NB4 (cell line): ENCODE measurements at regions not wholly inside any gene's neighbourhood (a gene's known extent, or its start where the extent isn't known, plus 50 kb on each side); places are given as distances from the start of the nearest gene placed in this dataset.

Experiments used
- DNase-seq: peaks from one replicate; pipeline ENCODE4 v3.0.0; 2010; ENCODE audit warnings: low read depth
- H3K4me3 ChIP-seq: one replicate; pipeline ENCODE4 v1.5.1; 2011; ENCODE audit warnings: mild to moderate bottlenecking, low read depth, low read length, moderate library complexity
- MYC ChIP-seq: IDR thresholded peaks from 2 replicates; pipeline ENCODE4 v1.6.1; 2011; ENCODE audit warnings: low read depth, low read length
- POLR2A ChIP-seq: IDR thresholded peaks from 2 replicates; pipeline ENCODE4 v1.6.1; 2011; ENCODE audit warnings: mild to moderate bottlenecking; ENCODE audit not compliant: insufficient read length; ENCODE audit errors: extremely low read depth
- TF ChIP-seq, protein P1 (sequence below): IDR thresholded peaks from 2 replicates; pipeline ENCODE4 v1.6.1; 2011; ENCODE audit warnings: low read depth, low read length
- TF ChIP-seq, protein P2 (sequence below): IDR thresholded peaks from one replicate; pipeline ENCODE4 v1.5.1; 2012; ENCODE audit warnings: low read depth, low read length

DNA sequence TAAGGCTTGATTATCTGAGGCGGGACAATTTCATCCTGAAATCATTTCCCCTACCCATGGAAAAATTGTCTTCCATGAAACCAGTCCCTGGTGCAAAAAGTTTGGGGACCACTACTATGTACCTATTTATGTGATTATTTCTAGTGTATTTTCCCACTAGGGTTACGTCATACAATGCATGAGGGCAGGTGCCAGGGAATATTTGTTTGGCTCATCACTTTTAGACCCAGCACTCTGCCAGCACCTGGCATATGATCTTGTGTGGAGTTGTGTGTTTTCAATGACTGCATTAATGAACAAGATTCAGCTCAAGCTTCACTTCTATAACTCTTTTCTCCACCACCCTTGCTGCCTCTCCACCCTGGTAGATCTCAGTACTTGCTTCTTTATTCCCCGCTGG is 73.3 kb upstream of the TNKS2 start:
- H3K4me3 ChIP-seq, result no peak overlapping the region
- no peak for DNase-seq
- TF ChIP-seq, protein P1, sequence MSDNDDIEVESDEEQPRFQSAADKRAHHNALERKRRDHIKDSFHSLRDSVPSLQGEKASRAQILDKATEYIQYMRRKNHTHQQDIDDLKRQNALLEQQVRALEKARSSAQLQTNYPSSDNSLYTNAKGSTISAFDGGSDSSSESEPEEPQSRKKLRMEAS, result no peak

DNA sequence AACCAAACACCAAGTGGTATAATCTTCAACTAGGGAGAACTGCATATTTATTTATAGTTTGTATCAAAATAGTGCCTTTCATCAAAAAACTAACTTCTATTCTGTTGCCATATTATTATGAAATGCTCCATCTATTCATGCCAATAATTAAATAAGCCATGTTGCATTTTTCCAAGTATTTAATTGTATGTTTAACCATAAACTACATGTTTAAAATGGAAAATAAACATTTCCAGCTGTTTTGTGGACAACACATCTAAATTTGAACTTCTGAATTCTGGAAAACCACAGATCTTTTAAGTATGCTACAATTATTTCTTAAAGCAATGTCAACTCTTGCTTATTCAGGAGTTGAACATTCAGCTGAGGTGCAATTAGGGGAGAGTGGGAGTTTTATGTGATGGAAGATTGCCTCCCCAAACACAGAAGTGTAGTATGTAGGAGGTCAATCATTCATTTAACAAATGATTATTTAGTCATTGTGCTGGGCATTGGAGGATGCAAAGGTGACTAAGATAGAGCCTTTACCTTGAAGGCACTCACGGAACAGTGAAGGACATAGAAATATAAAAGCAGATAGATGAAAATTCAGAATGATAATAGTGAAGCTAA is 80.7 kb upstream of the PPP1R3C start:
- TF ChIP-seq, protein P2, sequence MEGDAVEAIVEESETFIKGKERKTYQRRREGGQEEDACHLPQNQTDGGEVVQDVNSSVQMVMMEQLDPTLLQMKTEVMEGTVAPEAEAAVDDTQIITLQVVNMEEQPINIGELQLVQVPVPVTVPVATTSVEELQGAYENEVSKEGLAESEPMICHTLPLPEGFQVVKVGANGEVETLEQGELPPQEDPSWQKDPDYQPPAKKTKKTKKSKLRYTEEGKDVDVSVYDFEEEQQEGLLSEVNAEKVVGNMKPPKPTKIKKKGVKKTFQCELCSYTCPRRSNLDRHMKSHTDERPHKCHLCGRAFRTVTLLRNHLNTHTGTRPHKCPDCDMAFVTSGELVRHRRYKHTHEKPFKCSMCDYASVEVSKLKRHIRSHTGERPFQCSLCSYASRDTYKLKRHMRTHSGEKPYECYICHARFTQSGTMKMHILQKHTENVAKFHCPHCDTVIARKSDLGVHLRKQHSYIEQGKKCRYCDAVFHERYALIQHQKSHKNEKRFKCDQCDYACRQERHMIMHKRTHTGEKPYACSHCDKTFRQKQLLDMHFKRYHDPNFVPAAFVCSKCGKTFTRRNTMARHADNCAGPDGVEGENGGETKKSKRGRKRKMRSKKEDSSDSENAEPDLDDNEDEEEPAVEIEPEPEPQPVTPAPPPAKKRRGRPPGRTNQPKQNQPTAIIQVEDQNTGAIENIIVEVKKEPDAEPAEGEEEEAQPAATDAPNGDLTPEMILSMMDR, result no peak
- TF ChIP-seq, protein P1, result no peak
- TF ChIP-seq POLR2A, result no peak
- DNase-seq, result no peak

DNA sequence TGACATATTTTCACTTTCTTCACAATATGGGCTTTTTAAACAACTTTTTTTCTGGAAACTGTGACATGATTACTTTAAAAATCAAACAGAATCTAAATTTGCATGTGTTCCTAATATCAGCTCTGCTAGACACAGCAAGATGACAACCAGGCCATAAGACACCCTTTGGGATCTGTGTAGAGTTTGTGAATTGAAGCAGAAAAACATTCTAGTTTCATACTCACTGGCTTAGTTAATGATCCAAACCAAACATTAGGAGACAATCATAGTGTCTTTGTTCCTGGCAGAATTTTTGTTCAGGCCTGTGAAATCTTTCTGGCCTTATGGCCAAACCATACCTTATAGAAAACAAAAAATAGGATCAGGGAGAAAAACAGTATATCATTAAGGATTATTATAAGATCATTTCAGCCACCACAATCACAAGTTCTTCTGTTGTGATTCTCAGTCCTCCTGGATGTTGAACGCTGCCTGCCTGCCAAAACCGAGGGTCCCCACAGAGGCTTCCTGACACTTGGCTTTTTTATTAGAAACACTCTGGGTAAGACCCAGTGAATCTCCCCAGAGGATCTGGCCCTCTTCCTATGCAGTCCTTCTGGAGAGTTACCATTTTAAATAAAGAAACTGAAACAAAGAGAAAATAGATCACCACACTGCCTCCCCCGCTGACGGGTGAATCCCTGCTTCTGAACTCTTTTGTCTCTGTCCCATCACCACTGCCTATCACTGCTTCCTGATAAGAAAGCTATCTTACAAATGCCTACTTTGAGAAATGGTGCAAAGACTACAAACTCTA is 79.2 kb upstream of the PPP1R3C start:
- DNase-seq, result no peak
- H3K4me3 ChIP-seq, result no peak overlapping the region
- TF ChIP-seq, protein P2, result no peak
- TF ChIP-seq, protein P1, result no peak
- no peak for TF ChIP-seq MYC

More for the DNA sequence above, 80.7 kb upstream of the PPP1R3C start:
- H3K4me3 ChIP-seq, result no peak overlapping the region

DNA sequence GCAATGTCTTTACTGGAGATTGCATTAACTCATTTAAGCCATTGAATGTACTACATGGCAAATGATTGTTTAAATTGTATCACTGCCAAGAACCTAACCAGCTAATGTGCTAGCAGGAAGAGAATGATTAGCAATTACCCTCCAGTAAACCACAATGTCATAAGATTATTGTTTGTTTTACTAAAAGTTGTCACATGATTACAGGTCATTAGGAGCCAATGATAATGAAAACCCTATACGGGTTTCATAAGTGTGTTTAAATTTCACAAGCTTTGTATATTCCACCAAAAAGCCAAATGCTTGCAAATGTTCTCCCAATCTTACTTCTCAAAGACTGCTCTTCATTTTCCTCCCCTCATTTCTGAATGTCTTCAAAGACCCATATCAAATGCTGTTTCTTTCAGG is 76.5 kb upstream of the PPP1R3C start:
- no peak overlapping the region for H3K4me3 ChIP-seq
- no peak for TF ChIP-seq POLR2A
- TF ChIP-seq, protein P1, result no peak
- no peak for TF ChIP-seq MYC
- TF ChIP-seq, protein P2, result no peak
- DNase-seq, result no peak

DNA sequence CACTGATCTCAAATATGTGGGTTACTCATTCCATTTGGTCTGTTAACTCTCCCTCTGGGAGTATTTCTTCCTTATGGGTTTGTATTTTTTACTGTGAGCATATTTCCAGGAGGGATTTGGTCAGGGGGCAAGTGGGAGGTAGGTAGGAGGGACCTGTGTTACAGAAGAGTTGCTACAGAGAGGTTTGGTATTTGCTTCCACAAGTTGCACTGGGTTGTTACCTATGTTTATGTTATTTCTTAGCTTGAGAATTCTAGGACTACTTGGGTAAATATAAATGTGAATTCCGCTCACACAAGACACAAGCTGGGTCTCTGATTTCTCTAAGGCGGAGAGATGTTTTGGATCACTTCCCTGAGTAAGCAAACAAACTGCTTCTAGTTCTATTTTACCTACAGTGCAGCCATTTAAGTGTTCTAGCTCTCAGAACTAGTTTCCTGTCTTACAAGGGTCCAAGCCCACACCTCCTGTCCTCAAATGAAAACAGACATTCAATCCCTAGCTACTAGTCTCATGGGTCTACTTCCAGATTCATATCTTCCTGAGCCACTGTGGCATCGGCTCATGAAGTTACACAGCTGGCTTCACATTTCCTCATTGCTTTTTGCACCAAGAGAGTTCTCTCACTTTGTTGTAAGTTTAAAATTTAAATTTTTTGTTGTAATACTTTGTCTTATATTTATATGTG is 75.4 kb upstream of the PPP1R3C start:
- no peak for DNase-seq
- H3K4me3 ChIP-seq, result no peak overlapping the region

More for the DNA sequence above, 75.4 kb upstream of the PPP1R3C start:
- TF ChIP-seq, protein P1, result no peak
- TF ChIP-seq POLR2A (no peak), MYC (no peak)
- TF ChIP-seq, protein P2, result no peak
